Neural progenitor cell (in vitro differentiated cells): ENCODE measurements at regions not wholly inside any gene's neighbourhood (a gene's known extent, or its start where the extent isn't known, plus 50 kb on each side); places are given as distances from the start of the nearest gene placed in this dataset.

Experiments used
- DNase-seq: peaks from one replicate; pipeline ENCODE4 v3.0.0-alpha.2; 2016; ENCODE audit warnings: low spot score
- H2AFZ ChIP-seq: fragments of 200-600 bp; sonication (generic); replicated peaks from 2 replicates; pipeline ENCODE4 v1.6.1; 2016; ENCODE audit warnings: antibody characterized with exemption
- H3F3A ChIP-seq: fragments of 200-600 bp; sonication (generic); 2 replicates; pipeline ENCODE4 v1.6.1; 2016; ENCODE audit warnings: antibody characterized with exemption, low read depth
- H3K27ac ChIP-seq: fragments of 200-600 bp; sonication (generic); 2 replicates; pipeline ENCODE4 v1.5.1; 2016; ENCODE audit warnings: mild to moderate bottlenecking
- H3K27me3 ChIP-seq: fragments of 200-600 bp; sonication (generic); 2 replicates; pipeline ENCODE4 v1.6.1; 2016; ENCODE audit warnings: mild to moderate bottlenecking, moderate library complexity
- H3K36me3 ChIP-seq: fragments of 200-600 bp; sonication (generic); 2 replicates; pipeline ENCODE4 v1.5.1; 2016
- H3K4me1 ChIP-seq: fragments of 200-600 bp; sonication (generic); 2 replicates; pipeline ENCODE4 v1.6.1; 2016; ENCODE audit warnings: mixed run types
- H3K4me2 ChIP-seq: fragments of 200-600 bp; sonication (generic); 2 replicates; pipeline ENCODE4 v1.6.1; 2016
- H3K4me3 ChIP-seq: fragments of 200-600 bp; sonication (generic); 2 replicates; pipeline ENCODE4 v1.5.1; 2016
- H3K79me2 ChIP-seq: fragments of 200-600 bp; sonication (generic); 2 replicates; pipeline ENCODE4 v1.6.1; 2016; ENCODE audit warnings: low read depth
- H3K9ac ChIP-seq: fragments of 200-600 bp; sonication (generic); 2 replicates; pipeline ENCODE4 v1.6.1; 2016
- H3K9me3 ChIP-seq: fragments of 200-600 bp; sonication (generic); 2 replicates; pipeline ENCODE4 v1.5.1; 2016; ENCODE audit warnings: low read depth
- H4K20me1 ChIP-seq: fragments of 200-600 bp; sonication (generic); 2 replicates; pipeline ENCODE4 v1.6.1; 2016; ENCODE audit warnings: low read depth
- H3K27ac Mint-ChIP-seq: 3 replicates; pipeline ENCODE4 v1.8.0; 2021; ENCODE audit warnings: mixed read lengths
- H3K27me3 Mint-ChIP-seq: 2 replicates; pipeline ENCODE4 v1.8.0; 2022; ENCODE audit warnings: low read depth, mild to moderate bottlenecking, inconsistent platforms, moderate library complexity, mixed read lengths; ENCODE audit not compliant: insufficient read depth
- H3K36me3 Mint-ChIP-seq: 3 replicates; pipeline ENCODE4 v1.8.0; 2021; ENCODE audit warnings: mixed read lengths
- H3K4me1 Mint-ChIP-seq: 3 replicates; pipeline ENCODE4 v1.8.0; 2021; ENCODE audit warnings: mixed read lengths
- H3K4me3 Mint-ChIP-seq: 3 replicates; pipeline ENCODE4 v1.8.0; 2021; ENCODE audit warnings: mild to moderate bottlenecking, moderate library complexity, mixed read lengths
- H3K9me3 Mint-ChIP-seq: 3 replicates; pipeline ENCODE4 v1.8.0; 2020; ENCODE audit warnings: mixed read lengths
- CTCF ChIP-seq: fragments of 200-600 bp; sonication (generic); IDR thresholded peaks from 2 replicates; pipeline ENCODE4 v1.5.1; 2017; ENCODE audit warnings: antibody characterized with exemption, mild to moderate bottlenecking
- EZH2 ChIP-seq: fragments of 200-600 bp; sonication (generic); IDR thresholded peaks from 2 replicates; pipeline ENCODE4 v1.6.1; 2017; ENCODE audit warnings: antibody characterized with exemption, mild to moderate bottlenecking, moderate library complexity
- EZH2phosphoT487 ChIP-seq: fragments of 200-600 bp; sonication (generic); IDR thresholded peaks from 2 replicates; pipeline ENCODE4 v1.6.1; 2017; ENCODE audit warnings: antibody characterized with exemption

- H3K4me3 ChIP-seq = no peak overlapping the region
- DNase-seq = no peak
- H2AFZ ChIP-seq = no peak overlapping the region
- no peaks in the 10 kb centered on the region for H3F3A ChIP-seq
- no peaks in the 10 kb centered on the region for H3K36me3 ChIP-seq
- Mint-ChIP-seq H3K9me3 (no peaks in the 10 kb centered on the region), H3K27ac (no peak overlapping the region), H3K4me3 (no peak overlapping the region), H3K27me3 (peaks cover 2% of the 10 kb centered on the region), H3K4me1 (peaks cover 2% of the 10 kb centered on the region), H3K36me3 (no peaks in the 10 kb centered on the region)
- H3K27ac ChIP-seq = no peak overlapping the region
- no peaks in the 10 kb centered on the region for H3K27me3 ChIP-seq
- no peaks in the 10 kb centered on the region for H3K9me3 ChIP-seq
- no peaks in the 10 kb centered on the region for H3K79me2 ChIP-seq
- no peak overlapping the region for H3K4me2 ChIP-seq
- H3K4me1 ChIP-seq = no peaks in the 10 kb centered on the region
- TF ChIP-seq CTCF (no peak), EZH2 (no peak)
- no peaks in the 10 kb centered on the region for H4K20me1 ChIP-seq
- no peak overlapping the region for H3K9ac ChIP-seq
Observed at GRCh38 chr7:12158334-12159060, 52.6 kb upstream of the TMEM106B start.

GRCh38 chr7:12161146-12161545 lies 49.9 kb upstream of the TMEM106B start:
- H3K36me3 ChIP-seq = no peaks in the 10 kb centered on the region
- peaks cover 6% of the 10 kb centered on the region for H3K27me3 Mint-ChIP-seq

More at GRCh38 chr7:12161146-12161545, 49.9 kb upstream of the TMEM106B start:
- Histone ChIP-seq H3F3A (no peaks in the 10 kb centered on the region), H3K27me3 (no peaks in the 10 kb centered on the region), H4K20me1 (no peaks in the 10 kb centered on the region), H3K9ac (no peak overlapping the region), H3K79me2 (no peaks in the 10 kb centered on the region), H3K4me2 (no peak overlapping the region), H3K4me3 (no peak overlapping the region), H2AFZ (no peak overlapping the region), H3K4me1 (no peaks in the 10 kb centered on the region), H3K9me3 (no peaks in the 10 kb centered on the region), H3K27ac (no peak overlapping the region)
- H3K27ac Mint-ChIP-seq = no peak overlapping the region
- TF ChIP-seq CTCF = no peak
- no peak for TF ChIP-seq EZH2phosphoT487
- no peak for TF ChIP-seq EZH2
- H3K4me1 Mint-ChIP-seq = no peaks in the 10 kb centered on the region
- no peak overlapping the region for H3K4me3 Mint-ChIP-seq
- H3K9me3 Mint-ChIP-seq = peaks cover 9% of the 10 kb centered on the region
- DNase-seq = no peak
- H3K36me3 Mint-ChIP-seq = no peaks in the 10 kb centered on the region
